Activated CD8-positive, alpha-beta T cell treated with anti-CD3 and anti-CD28 coated beads for 36 hours (primary cell): ENCODE measurements at regions not wholly inside any gene's neighbourhood (a gene's known extent, or its start where the extent isn't known, plus 50 kb on each side); places are given as distances from the start of the nearest gene placed in this dataset.

Experiments
- ATAC-seq: fragments of 200-7000 bp; cut with Tn5 transposase; one replicate; pipeline ENCODE4 v1.10.0; 2021; ENCODE audit warnings: mild to moderate bottlenecking, moderate library complexity
- CTCF ChIA-PET: fragments of 350-600 bp; sonication (Branson Sonifier 250); formaldehyde crosslinking; loops from one replicate; lab custom pipeline; 2021; ENCODE audit warnings: antibody characterized with exemption; lab: Charles Lee
- POLR2A ChIA-PET: fragments of 350-600 bp; sonication (Branson Sonifier 250); formaldehyde crosslinking; loops from one replicate; lab custom pipeline; 2021; ENCODE audit warnings: antibody characterized with exemption; lab: Charles Lee
- DNase-seq: peaks from one replicate; pipeline ENCODE4 v3.0.0-alpha.2; 2020
- H3K27ac Mint-ChIP-seq: one replicate; pipeline ENCODE4 v1.8.0; 2021; ENCODE audit warnings: mild to moderate bottlenecking, mixed read lengths
- H3K27me3 Mint-ChIP-seq: one replicate; pipeline ENCODE4 v1.8.0; 2021; ENCODE audit warnings: mixed read lengths
- H3K36me3 Mint-ChIP-seq: one replicate; pipeline ENCODE4 v1.8.0; 2021; ENCODE audit warnings: low read depth, mixed read lengths
- H3K4me1 Mint-ChIP-seq: one replicate; pipeline ENCODE4 v1.8.0; 2021; ENCODE audit warnings: low read depth, mixed read lengths
- H3K4me3 Mint-ChIP-seq: one replicate; pipeline ENCODE4 v1.8.0; 2021; ENCODE audit warnings: mild to moderate bottlenecking, moderate library complexity, mixed read lengths
- H3K9me3 Mint-ChIP-seq: one replicate; pipeline ENCODE4 v1.8.0; 2021; ENCODE audit warnings: mixed read lengths
- intact Hi-C: fragments of 100-400 bp; cut with micrococcal nuclease; formaldehyde crosslinking; loops from one replicate; pipeline ENCODE4 v1.10.0; 2022
- TF ChIP-seq, protein P1 (sequence below): fragments of 200-600 bp; IDR thresholded peaks from one replicate; pipeline ENCODE4 v1.8.0; 2022; ENCODE audit warnings: antibody characterized with exemption, mild to moderate bottlenecking

DNA sequence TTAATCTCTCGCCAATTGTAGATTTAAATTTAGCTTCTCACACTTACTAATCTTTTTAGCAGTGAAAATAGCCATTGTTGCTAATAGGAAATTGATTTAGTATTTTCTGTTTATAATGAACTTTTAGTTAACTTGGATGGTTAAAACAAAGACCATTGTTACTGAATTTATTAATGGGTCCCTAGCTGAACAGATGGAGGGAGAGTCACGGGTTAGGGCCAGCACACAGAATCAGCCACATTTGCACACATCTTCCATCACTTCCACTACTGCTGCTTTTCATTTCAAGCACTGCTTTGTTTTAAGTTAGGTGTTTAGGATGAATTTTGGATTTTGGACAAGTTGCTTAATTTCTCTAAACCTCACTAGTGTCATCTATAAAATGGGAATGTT is 125.9 kb upstream of the ADAMTSL1 start:
- no peaks in the 10 kb centered on the region for H3K36me3 Mint-ChIP-seq
- TF ChIP-seq, protein P1, sequence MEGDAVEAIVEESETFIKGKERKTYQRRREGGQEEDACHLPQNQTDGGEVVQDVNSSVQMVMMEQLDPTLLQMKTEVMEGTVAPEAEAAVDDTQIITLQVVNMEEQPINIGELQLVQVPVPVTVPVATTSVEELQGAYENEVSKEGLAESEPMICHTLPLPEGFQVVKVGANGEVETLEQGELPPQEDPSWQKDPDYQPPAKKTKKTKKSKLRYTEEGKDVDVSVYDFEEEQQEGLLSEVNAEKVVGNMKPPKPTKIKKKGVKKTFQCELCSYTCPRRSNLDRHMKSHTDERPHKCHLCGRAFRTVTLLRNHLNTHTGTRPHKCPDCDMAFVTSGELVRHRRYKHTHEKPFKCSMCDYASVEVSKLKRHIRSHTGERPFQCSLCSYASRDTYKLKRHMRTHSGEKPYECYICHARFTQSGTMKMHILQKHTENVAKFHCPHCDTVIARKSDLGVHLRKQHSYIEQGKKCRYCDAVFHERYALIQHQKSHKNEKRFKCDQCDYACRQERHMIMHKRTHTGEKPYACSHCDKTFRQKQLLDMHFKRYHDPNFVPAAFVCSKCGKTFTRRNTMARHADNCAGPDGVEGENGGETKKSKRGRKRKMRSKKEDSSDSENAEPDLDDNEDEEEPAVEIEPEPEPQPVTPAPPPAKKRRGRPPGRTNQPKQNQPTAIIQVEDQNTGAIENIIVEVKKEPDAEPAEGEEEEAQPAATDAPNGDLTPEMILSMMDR = no peak
- DNase-seq (no peak), ATAC-seq (no peak)
- no peaks in the 10 kb centered on the region for H3K9me3 Mint-ChIP-seq
- CTCF ChIA-PET = interaction anchor here (0.7 kb wide), 1 partner anchor 51 kb away, joined by 3 read pairs; no protein-coding TSS in a partner anchor
- peaks cover 3% of the 10 kb centered on the region for H3K27me3 Mint-ChIP-seq
- intact Hi-C loops = no loop called here
- POLR2A ChIA-PET = no interaction called here
- H3K27ac Mint-ChIP-seq = no peak overlapping the region
- H3K4me3 Mint-ChIP-seq = no peak overlapping the region
- H3K4me1 Mint-ChIP-seq = no peaks in the 10 kb centered on the region

DNA sequence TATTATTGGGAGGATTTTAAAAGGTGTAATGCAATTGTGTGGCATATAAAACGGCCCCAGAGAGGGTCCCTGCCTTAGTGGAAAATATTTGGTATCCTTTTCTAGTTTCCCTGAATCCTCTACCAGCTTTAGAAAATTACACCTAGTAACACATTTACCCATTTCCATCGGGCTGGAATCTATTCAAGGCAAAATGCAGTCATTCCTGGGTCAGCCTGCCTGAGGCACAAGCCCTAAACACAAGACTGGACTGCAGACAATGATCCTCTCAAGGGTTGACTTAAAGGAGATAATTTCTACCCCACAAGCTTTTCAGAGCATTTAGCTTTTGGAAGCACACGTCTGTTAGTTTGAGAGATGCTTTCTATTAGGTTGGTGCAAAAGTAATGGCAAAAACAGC is 124.4 kb upstream of the ADAMTSL1 start:
- ATAC-seq (no peak), DNase-seq (no peak)
- ChIA-PET POLR2A (no interaction called here), CTCF (no interaction called here)
- Mint-ChIP-seq H3K4me1 (no peaks in the 10 kb centered on the region), H3K27ac (no peak overlapping the region), H3K27me3 (peaks cover 3% of the 10 kb centered on the region), H3K4me3 (no peak overlapping the region), H3K9me3 (no peaks in the 10 kb centered on the region), H3K36me3 (no peaks in the 10 kb centered on the region)
- intact Hi-C loops = no loop called here
- TF ChIP-seq, protein P1 = no peak

DNA sequence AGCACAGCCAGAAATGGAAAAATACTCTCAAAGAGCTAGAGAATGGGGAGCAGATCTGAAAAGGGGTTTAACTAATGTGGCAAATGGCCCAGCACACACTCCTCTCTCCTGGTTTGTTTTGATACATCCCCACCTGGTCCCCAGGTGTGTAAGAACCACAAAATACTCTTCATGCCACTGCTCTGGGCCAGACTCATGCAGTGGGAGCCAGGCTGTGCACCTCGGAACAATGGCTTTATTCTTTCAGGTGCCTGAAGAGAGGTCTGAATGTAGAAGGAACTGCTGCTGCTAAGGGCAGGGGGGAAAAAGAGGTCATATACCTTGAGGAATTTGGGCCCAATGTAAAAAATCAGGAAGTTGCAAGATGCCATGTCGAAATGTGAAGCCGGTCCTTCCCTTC is 123.9 kb upstream of the ADAMTSL1 start:
- H3K4me1 Mint-ChIP-seq = no peaks in the 10 kb centered on the region
- intact Hi-C loops = no loop called here
- no peak overlapping the region for H3K27ac Mint-ChIP-seq
- ATAC-seq (no peak), DNase-seq (no peak)
- ChIA-PET CTCF (no interaction called here), POLR2A (no interaction called here)
- no peaks in the 10 kb centered on the region for H3K9me3 Mint-ChIP-seq
- TF ChIP-seq, protein P1 = no peak
- H3K27me3 Mint-ChIP-seq = peaks cover 3% of the 10 kb centered on the region
- no peak overlapping the region for H3K4me3 Mint-ChIP-seq
- H3K36me3 Mint-ChIP-seq = no peaks in the 10 kb centered on the region

DNA sequence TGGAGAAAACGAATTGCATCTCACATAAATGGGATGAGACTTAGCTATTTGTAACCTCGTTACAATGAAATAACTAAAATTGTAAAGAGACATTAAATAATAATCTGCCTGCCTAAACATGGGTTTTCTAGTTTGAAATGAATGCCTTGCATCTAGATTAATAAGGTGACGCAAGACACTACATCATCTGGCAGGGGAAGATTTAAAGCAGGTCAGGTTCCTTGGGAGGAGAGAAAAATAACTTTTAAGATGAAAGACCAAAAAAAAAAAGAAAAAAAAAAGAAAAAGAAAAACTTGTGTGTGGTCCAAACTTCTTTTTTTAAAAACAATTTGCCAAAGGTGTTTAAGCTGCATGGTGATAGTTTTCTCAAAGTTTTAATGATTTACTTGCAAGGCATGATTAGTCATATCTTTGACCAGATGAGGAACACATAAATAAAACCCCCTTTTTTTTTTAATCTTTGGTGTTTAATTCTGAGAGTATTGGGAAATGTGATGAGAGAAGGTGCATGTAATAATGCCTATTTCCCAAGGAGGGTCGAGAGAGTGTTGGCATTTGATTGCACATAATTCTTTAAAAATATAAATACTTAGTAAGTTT is 122.9 kb upstream of the ADAMTSL1 start:
- Mint-ChIP-seq H3K27ac (no peak overlapping the region), H3K4me3 (no peak overlapping the region), H3K27me3 (peaks cover 3% of the 10 kb centered on the region), H3K9me3 (no peaks in the 10 kb centered on the region), H3K4me1 (no peaks in the 10 kb centered on the region), H3K36me3 (no peaks in the 10 kb centered on the region)
- intact Hi-C loops = no loop called here
- POLR2A ChIA-PET = no interaction called here
- DNase-seq (no peak), ATAC-seq (no peak)
- CTCF ChIA-PET = interaction anchor here (1.1 kb wide), 1 partner anchor 10 kb away, joined by 3 read pairs; no protein-coding TSS in a partner anchor
- TF ChIP-seq, protein P1 = no peak

DNA sequence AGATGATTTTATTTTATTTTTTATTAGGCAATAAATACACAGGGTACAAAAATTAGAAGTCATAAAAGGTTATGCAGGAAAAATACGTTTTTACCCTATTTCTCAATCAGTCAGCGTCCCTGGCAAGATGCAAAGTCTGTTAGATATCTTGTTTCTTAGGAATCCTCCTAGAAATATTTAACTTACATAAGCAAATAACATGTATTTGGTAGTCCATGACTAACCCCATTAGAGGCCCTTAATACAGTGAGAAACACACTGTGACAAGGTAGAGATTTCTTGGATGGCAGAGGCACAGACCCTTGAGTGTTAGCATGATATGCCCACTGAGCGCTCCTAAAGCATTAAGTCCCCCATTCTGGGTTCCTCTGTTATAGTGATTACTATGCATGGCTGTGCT is 121.2 kb upstream of the ADAMTSL1 start:
- no peaks in the 10 kb centered on the region for H3K4me1 Mint-ChIP-seq
- TF ChIP-seq, protein P1 = no peak
- ChIA-PET POLR2A (no interaction called here), CTCF (no interaction called here)
- H3K27me3 Mint-ChIP-seq = peaks cover 3% of the 10 kb centered on the region
- intact Hi-C loops = no loop called here
- ATAC-seq (no peak), DNase-seq (no peak)
- H3K36me3 Mint-ChIP-seq = no peaks in the 10 kb centered on the region
- H3K27ac Mint-ChIP-seq = no peak overlapping the region
- H3K4me3 Mint-ChIP-seq = no peak overlapping the region
- no peaks in the 10 kb centered on the region for H3K9me3 Mint-ChIP-seq
